SJSA1 (cell line): ENCODE measurements at regions not wholly inside any gene's neighbourhood (a gene's known extent, or its start where the extent isn't known, plus 50 kb on each side); places are given as distances from the start of the nearest gene placed in this dataset.
"Not testable (repeated sequence)": the region's sequence is repeated elsewhere in the genome, so short reads cannot be mapped to it uniquely, and the experiment has no call there.

Experiments
- DNase-seq, 2 experiments: peaks; one replicate each; pipeline ENCODE4 v3.0.0-alpha.2; 2015 to 2020; ENCODE audit warnings: low spot score in 2 of 2, low read depth in 1 of 2
- H3K27ac ChIP-seq: fragments of 250-450 bp; sonication (Bioruptor Pico); 2 replicates; pipeline ENCODE4 v1.5.1; 2020; ENCODE audit warnings: mild to moderate bottlenecking, moderate library complexity
- H3K27me3 ChIP-seq: fragments of 250-450 bp; sonication (Bioruptor Pico); replicated peaks from 2 replicates; pipeline ENCODE4 v1.5.1; 2020; ENCODE audit warnings: mild to moderate bottlenecking, moderate library complexity
- H3K36me3 ChIP-seq: fragments of 250-450 bp; sonication (Bioruptor Pico); 2 replicates; pipeline ENCODE4 v1.5.1; 2020; ENCODE audit warnings: mild to moderate bottlenecking
- H3K4me1 ChIP-seq: fragments of 250-450 bp; sonication (Bioruptor Pico); replicated peaks from 2 replicates; pipeline ENCODE4 v1.6.1; 2021; ENCODE audit warnings: mild to moderate bottlenecking
- H3K4me3 ChIP-seq: fragments of 250-450 bp; sonication (Bioruptor Pico); 2 replicates; pipeline ENCODE4 v1.5.1; 2020; ENCODE audit warnings: mild to moderate bottlenecking
- H3K9me3 ChIP-seq: fragments of 250-450 bp; sonication (Bioruptor Pico); replicated peaks from 2 replicates; pipeline ENCODE4 v1.5.1; 2020; ENCODE audit warnings: mild to moderate bottlenecking

DNA sequence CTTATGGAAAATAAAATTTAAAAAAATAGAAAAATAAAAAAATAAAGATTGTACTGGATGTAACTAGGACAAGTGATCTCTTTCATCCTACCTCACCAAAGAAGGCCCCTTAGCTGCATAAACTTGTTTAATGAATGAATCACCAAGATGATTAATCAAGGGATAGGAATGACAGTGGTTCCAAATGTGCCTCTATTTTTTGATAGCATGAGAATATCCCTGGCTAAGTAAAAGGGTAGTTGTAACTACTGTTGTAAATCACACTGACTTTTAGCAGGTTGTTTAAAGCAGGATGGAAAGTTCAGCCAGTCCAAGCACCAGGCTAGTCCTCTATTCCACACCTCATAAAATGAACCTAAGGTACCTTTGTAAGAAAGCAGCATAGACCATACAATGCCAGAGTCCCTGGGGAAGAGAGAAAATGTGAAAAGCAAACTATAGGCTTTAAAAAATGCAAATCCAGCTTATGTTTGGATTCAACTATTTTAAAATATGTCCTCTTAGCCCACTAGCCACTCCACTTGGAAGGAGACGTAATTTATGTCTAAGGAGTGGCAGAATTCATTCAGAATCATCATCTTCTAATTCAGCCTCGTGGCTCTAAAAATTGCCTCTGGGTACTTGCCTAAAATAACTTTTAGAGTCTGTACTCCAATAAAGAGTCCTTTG is 126.8 kb downstream of the SKIDA1 start:
- peak overlapping the region; percentile 38 for H3K27ac ChIP-seq

GRCh38 chr10:21396889-21397288 is 128.6 kb downstream of the SKIDA1 start:
- Histone ChIP-seq H3K4me3 (no peak overlapping the region), H3K27me3 (no peaks in the 10 kb centered on the region), H3K4me1 (peaks cover 49% of the 10 kb centered on the region), H3K36me3 (no peaks in the 10 kb centered on the region), H3K9me3 (no peaks in the 10 kb centered on the region), H3K27ac (peak overlapping the region; percentile 29; the same call in 1 of the 2 replicates)
- DNase-seq = peak in 1 of 2 experiments; percentile 72

More for the DNA sequence above, 126.8 kb downstream of the SKIDA1 start:
- peak in 1 of 2 experiments; percentile 62 for DNase-seq
- H3K4me1 ChIP-seq = peaks cover 60% of the 10 kb centered on the region
- H3K27me3 ChIP-seq = no peaks in the 10 kb centered on the region
- H3K9me3 ChIP-seq = no peaks in the 10 kb centered on the region
- H3K4me3 ChIP-seq = no peak overlapping the region
- H3K36me3 ChIP-seq = no peaks in the 10 kb centered on the region

GRCh38 chr10:21393931-21394330 is 131.6 kb downstream of the SKIDA1 start:
- Histone ChIP-seq H3K36me3 (no peaks in the 10 kb centered on the region), H3K4me3 (no peak overlapping the region), H3K9me3 (no peaks in the 10 kb centered on the region), H3K27ac (no peak overlapping the region), H3K27me3 (no peaks in the 10 kb centered on the region), H3K4me1 (peaks cover 27% of the 10 kb centered on the region)
- DNase-seq = no peak

DNA sequence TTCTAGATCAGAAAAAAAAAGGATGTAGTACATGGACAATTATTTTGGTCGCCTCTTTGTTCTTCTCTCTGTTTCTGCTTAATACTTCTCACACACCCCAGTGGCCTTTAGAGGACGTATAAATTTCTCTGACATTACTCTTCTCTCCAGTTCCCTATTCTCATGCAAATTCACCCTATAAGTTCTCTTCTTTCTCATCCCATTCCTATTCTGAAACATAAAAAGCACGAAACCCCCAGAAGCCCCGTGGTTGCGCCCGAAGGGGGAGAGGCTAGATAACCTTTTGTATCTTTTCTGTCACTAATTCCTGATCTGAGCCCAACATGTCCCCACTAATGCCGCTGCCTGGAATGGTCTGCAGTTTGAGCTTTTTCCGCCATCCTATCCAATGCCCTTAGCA is 136.9 kb downstream of the SKIDA1 start:
- H3K9me3 ChIP-seq = no peaks in the 10 kb centered on the region
- no peaks in the 10 kb centered on the region for H3K27me3 ChIP-seq
- no peaks in the 10 kb centered on the region for H3K4me1 ChIP-seq
- DNase-seq = no peak
- H3K27ac ChIP-seq = no peak overlapping the region
- H3K36me3 ChIP-seq = no peaks in the 10 kb centered on the region
- H3K4me3 ChIP-seq = no peak overlapping the region

DNA sequence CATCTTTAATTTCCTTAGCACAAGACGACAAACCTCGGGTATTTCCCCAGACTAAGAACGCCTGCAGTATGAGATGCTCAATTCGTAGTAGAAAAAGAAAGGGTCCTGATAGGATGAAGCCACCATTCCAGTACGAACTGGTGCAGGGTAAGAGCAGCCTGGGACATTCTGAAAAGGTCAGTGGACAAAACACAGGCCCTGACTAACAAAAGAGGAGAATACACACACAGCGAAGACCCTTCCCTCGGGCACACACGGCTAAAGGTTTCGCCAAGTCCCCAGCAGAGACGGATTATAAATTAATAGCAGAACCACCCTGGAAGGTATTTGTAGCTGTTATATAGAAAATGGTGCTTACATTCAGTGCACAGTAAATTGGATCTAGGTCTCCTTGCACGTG is 137.6 kb downstream of the SKIDA1 start:
- H3K4me3 ChIP-seq = no peak overlapping the region

GRCh38 chr10:21385996-21386585 is 139.4 kb downstream of the SKIDA1 start:
- H3K4me1 ChIP-seq = no peaks in the 10 kb centered on the region
- DNase-seq = no peak
- H3K4me3 ChIP-seq = no peak overlapping the region
- no peaks in the 10 kb centered on the region for H3K27me3 ChIP-seq
- H3K36me3 ChIP-seq = no peaks in the 10 kb centered on the region
- H3K9me3 ChIP-seq = no peaks in the 10 kb centered on the region
- H3K27ac ChIP-seq = no peak overlapping the region

More for the DNA sequence above, 137.6 kb downstream of the SKIDA1 start:
- no peak for DNase-seq
- no peak overlapping the region for H3K27ac ChIP-seq
- no peaks in the 10 kb centered on the region for H3K27me3 ChIP-seq
- H3K9me3 ChIP-seq = no peaks in the 10 kb centered on the region
- H3K4me1 ChIP-seq = no peaks in the 10 kb centered on the region
- no peaks in the 10 kb centered on the region for H3K36me3 ChIP-seq

GRCh38 chr10:21385536-21385935 is 139.9 kb downstream of the SKIDA1 start:
- DNase-seq = no peak
- no peak overlapping the region for H3K4me3 ChIP-seq
- H3K27me3 ChIP-seq = no peaks in the 10 kb centered on the region
- no peaks in the 10 kb centered on the region for H3K4me1 ChIP-seq
- no peaks in the 10 kb centered on the region for H3K9me3 ChIP-seq
- H3K36me3 ChIP-seq = no peaks in the 10 kb centered on the region
- H3K27ac ChIP-seq = no peak overlapping the region

DNA sequence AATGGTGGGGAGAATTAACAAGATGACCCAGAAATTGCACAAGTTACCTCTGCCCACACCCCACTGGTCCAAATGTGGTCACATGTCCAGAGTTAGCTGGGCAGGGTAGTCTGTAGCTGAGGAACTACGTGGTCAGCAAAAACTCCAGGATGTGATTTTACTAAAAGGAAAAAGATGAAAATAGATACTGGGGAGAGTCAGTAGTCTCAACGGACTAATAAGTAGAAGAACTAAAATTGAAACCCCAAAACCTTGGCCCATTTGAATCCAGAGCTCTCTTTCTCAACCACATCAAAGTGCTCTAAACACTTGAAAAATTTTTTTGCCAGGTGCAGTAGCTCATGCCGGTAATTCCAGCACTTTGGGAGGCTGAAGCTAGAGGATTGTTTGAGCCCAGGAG is 146.3 kb downstream of the SKIDA1 start:
- no peak for DNase-seq
- no peaks in the 10 kb centered on the region for H3K4me1 ChIP-seq
- no peaks in the 10 kb centered on the region for H3K9me3 ChIP-seq
- H3K36me3 ChIP-seq = no peaks in the 10 kb centered on the region
- no peak overlapping the region for H3K27ac ChIP-seq
- no peak overlapping the region for H3K4me3 ChIP-seq
- H3K27me3 ChIP-seq = no peaks in the 10 kb centered on the region

- not testable (repeated sequence) for H3K36me3 ChIP-seq, H3K9me3 ChIP-seq, H3K4me3 ChIP-seq, H3K27ac ChIP-seq, H3K27me3 ChIP-seq
- H3K4me1 ChIP-seq = peaks cover 12% of the 10 kb centered on the region
- peak in 1 of 2 experiments; percentile 8 for DNase-seq
These were observed 150.2 kb downstream of the SKIDA1 start for GRCh38 chr10:21375274-21375673.

- H3K36me3 ChIP-seq, H3K27ac ChIP-seq, H3K4me3 ChIP-seq, H3K27me3 ChIP-seq, H3K9me3 ChIP-seq: not testable (repeated sequence)
- peak in 1 of 2 experiments; percentile 15 for DNase-seq
- H3K4me1 ChIP-seq = peaks cover 12% of the 10 kb centered on the region
These were observed 151.6 kb downstream of the SKIDA1 start for GRCh38 chr10:21373881-21374280.

DNA sequence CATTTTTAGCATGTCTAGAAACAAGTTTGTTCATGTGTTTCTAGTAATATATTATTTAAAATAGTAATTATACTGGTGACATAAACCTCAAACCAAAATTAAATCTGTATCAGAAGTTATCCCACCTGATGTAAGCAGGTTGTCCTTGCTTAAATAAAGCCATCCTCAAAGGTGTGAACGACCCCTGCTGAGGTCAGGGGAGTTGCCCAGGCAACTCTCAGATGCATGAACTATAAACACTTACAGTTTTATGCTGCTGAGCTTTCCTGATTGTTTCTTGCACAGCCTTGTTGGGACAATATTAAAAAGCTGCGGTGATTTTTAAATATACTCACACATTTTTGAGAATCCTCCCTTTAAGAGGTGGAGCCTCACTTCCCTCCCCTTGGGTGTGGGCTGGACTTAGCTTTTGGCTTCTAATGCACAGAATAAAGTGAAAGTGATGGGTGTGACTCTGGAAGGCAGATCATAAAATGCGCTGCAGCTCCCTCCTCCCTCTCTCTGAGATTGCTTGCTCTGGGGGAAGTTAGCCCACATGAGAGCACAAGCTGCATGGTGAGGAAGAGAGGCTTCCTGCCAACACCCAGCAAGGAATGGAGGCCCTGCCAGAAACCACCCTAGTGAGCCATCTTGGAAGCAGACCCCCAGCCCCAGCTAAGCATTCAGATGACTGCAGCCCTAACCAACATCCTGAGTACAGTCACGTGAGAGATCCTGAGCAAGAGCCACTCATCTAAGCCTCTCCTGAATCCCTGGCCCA is 152.7 kb downstream of the SKIDA1 start:
- peak; percentile 81 to 83 for DNase-seq
- no peak overlapping the region for H3K4me3 ChIP-seq
- no peaks in the 10 kb centered on the region for H3K36me3 ChIP-seq
- peak overlapping the region; percentile 38 for H3K27ac ChIP-seq
- no peaks in the 10 kb centered on the region for H3K9me3 ChIP-seq
- peaks cover 12% of the 10 kb centered on the region for H3K4me1 ChIP-seq
- no peaks in the 10 kb centered on the region for H3K27me3 ChIP-seq

DNA sequence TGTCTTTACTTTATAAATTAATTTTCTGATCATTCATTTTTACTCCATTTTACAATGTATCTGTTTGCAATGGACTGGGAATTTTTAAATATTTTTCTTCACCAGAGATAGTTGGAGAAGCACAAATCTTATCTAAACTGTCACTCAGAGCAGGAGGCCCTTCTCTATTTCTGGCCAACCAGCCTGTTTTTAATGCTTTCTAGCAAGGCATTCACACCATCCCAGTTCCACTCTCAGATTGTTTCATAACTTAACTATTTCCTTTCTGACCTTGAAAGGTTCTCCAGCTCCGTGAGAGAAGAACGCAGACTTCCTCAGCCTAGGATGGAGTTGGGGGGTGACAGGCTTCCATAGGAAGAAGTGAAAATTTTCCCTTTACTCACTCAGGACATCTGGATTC is 155.8 kb downstream of the SKIDA1 start:
- DNase-seq = no peak
- Histone ChIP-seq H3K36me3 (no peaks in the 10 kb centered on the region), H3K4me1 (peaks cover 29% of the 10 kb centered on the region), H3K27me3 (no peaks in the 10 kb centered on the region), H3K27ac (no peak overlapping the region), H3K9me3 (no peaks in the 10 kb centered on the region), H3K4me3 (no peak overlapping the region)

DNA sequence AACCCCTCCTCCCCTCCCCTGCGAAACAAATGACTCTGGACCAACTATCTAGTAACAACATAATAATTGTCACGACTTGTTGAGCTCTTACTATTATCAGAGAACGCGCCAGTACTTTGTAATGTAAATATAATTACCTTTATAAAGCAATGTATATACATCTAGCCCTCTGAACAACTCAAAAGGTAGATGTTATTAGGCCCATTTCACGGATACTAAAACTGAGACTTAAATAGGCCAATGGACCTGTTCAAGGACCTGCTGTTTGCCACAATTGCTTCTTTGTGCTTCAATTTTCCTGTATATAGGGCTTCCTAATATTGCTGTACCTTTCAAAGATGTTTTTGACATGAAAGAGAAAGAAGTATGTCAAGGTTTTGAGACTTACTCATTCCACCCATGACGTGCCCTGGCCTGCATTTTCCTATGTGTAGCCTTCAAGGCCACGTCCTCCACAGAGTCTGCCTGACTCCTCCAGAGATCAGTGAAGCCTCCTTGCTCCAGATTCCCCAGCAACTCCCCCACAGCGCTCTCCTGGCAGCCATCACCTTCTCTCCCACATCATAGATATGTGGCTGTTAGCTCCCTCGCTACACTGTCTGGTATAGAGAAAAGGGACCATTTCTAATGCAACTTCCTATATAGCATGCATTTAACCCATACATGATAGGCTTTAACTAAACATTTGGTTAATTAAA is 156.6 kb downstream of the SKIDA1 start:
- peaks cover 35% of the 10 kb centered on the region for H3K4me1 ChIP-seq
- no peaks in the 10 kb centered on the region for H3K36me3 ChIP-seq
- no peaks in the 10 kb centered on the region for H3K9me3 ChIP-seq
- H3K27ac ChIP-seq = no peak overlapping the region
- no peak for DNase-seq
- H3K4me3 ChIP-seq = no peak overlapping the region
- no peaks in the 10 kb centered on the region for H3K27me3 ChIP-seq
